ENCODE measurements at regions not wholly inside any gene's neighbourhood (a gene's known extent, or its start where the extent isn't known, plus 50 kb on each side); places are given as distances from the start of the nearest gene placed in this dataset.

DNA sequence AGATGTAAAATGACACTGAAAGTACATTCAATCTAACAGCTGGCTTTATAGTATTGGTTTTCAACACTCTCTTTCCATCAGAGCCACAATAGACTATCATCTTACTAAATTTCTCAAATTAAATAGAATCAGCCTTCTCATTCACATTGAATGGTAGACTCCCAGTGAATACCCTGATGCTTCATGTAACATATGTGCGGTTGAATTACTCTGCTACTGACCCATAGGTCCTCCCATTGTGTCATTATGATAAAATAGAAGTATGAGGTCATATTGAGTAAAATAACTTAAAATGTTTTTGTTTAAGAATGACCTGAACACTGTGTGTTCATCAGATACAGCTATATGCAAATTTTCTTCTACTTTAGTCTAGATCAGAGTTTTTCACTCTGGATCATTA is 75.9 kb upstream of the ADAMTSL1 start:
- peaks cover 12% of the 10 kb centered on the region for H3K4me1 ChIP-seq (ENCODE audit: control insufficient read depth, insufficient read depth, low read length)
- no peaks in the 10 kb centered on the region for H3K27me3 ChIP-seq (ENCODE audit: control insufficient read depth, insufficient read depth, low read length)
- H3K9ac ChIP-seq (ENCODE audit: low read length): no peak overlapping the region
- no peak overlapping the region for H3K4me3 ChIP-seq (ENCODE audit: low read length)
- H3K36me3 ChIP-seq (ENCODE audit: control insufficient read depth, insufficient read depth, low read length): no peaks in the 10 kb centered on the region
- no peak overlapping the region for H3K27ac ChIP-seq (ENCODE audit: low read depth, low read length)

DNA sequence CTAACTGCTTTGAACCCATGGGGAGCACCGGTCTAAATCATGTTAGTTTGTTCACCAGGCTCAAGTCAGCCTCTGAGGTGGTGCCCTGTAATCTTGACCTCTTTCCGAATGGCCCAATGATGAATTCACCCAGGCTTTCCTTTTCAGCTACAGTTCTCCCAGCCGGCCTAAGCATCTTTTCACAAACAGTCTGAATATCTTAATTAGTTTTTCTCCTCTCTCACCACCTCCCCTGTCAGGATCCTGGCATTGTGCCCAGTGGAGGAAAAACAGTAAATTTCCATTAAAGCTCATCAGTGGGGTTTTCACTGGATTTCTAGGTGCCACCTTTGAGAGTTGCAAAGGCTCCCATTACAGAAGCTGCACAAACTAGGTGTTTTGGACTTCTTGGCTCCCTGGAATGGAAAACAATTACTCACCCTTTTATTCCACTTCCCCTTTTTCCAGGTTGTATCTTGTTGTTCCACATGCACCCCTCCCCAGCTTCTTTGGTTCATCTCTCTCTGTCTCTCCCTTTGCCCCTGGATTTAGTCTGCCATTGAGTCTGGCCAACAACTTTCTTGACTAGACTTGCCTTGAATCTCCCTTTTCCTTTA is 69.4 kb upstream of the ADAMTSL1 start:
- Histone ChIP-seq H3K27ac (ENCODE audit: low read depth, low read length) (no peak overlapping the region), H3K27me3 (ENCODE audit: control insufficient read depth, insufficient read depth, low read length) (no peaks in the 10 kb centered on the region), H3K9ac (ENCODE audit: low read length) (no peak overlapping the region), H3K36me3 (ENCODE audit: control insufficient read depth, insufficient read depth, low read length) (no peaks in the 10 kb centered on the region), H3K4me1 (ENCODE audit: control insufficient read depth, insufficient read depth, low read length) (no peaks in the 10 kb centered on the region), H3K4me3 (ENCODE audit: low read length) (no peak overlapping the region)

GRCh38 chr9:18405240-18405639 is 68.7 kb upstream of the ADAMTSL1 start:
- Histone ChIP-seq H3K4me1 (ENCODE audit: control insufficient read depth, insufficient read depth, low read length) (no peaks in the 10 kb centered on the region), H3K4me3 (ENCODE audit: low read length) (no peak overlapping the region), H3K27ac (ENCODE audit: low read depth, low read length) (no peak overlapping the region), H3K9ac (ENCODE audit: low read length) (no peak overlapping the region), H3K36me3 (ENCODE audit: control insufficient read depth, insufficient read depth, low read length) (no peaks in the 10 kb centered on the region), H3K27me3 (ENCODE audit: control insufficient read depth, insufficient read depth, low read length) (no peaks in the 10 kb centered on the region)

DNA sequence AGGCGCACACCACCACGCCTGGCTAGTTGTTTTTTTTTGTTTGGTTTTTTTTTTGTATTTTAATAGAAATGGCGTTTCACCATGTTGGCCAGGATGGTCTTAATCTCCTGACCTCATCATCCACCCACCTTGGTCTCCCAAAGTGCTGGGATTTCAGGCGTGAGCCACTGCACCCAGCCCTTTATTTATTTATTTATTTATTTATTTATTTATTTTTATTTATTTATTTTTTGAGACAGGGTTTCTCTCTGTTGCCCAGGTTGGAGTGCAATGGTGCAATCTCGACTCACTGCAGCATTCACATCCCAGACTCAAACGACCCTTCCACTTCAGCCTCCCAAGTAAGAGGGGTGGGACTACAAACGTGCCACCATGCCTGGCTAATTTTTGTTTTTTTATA is 63.0 kb upstream of the ADAMTSL1 start:
- Histone ChIP-seq H3K4me3 (ENCODE audit: low read length) (no peak overlapping the region), H3K9ac (ENCODE audit: low read length) (no peak overlapping the region), H3K36me3 (ENCODE audit: control insufficient read depth, insufficient read depth, low read length) (no peaks in the 10 kb centered on the region), H3K27me3 (ENCODE audit: control insufficient read depth, insufficient read depth, low read length) (no peaks in the 10 kb centered on the region), H3K27ac (ENCODE audit: low read depth, low read length) (no peak overlapping the region), H3K4me1 (ENCODE audit: control insufficient read depth, insufficient read depth, low read length) (no peaks in the 10 kb centered on the region)

GRCh38 chr9:18421391-18421790 is 52.6 kb upstream of the ADAMTSL1 start:
- Histone ChIP-seq H3K9ac (ENCODE audit: low read length) (no peak overlapping the region), H3K4me1 (ENCODE audit: control insufficient read depth, insufficient read depth, low read length) (no peaks in the 10 kb centered on the region), H3K36me3 (ENCODE audit: control insufficient read depth, insufficient read depth, low read length) (no peaks in the 10 kb centered on the region), H3K27me3 (ENCODE audit: control insufficient read depth, insufficient read depth, low read length) (no peaks in the 10 kb centered on the region), H3K4me3 (ENCODE audit: low read length) (no peak overlapping the region), H3K27ac (ENCODE audit: low read depth, low read length) (no peak overlapping the region)

- Histone ChIP-seq H3K9ac (ENCODE audit: low read length) (no peak overlapping the region), H3K4me1 (ENCODE audit: control insufficient read depth, insufficient read depth, low read length) (no peaks in the 10 kb centered on the region), H3K4me3 (ENCODE audit: low read length) (no peak overlapping the region), H3K36me3 (ENCODE audit: control insufficient read depth, insufficient read depth, low read length) (no peaks in the 10 kb centered on the region), H3K27me3 (ENCODE audit: control insufficient read depth, insufficient read depth, low read length) (no peaks in the 10 kb centered on the region), H3K27ac (ENCODE audit: low read depth, low read length) (no peak overlapping the region)
Measured at GRCh38 chr9:18422296-18423036, 51.5 kb upstream of the ADAMTSL1 start.

DNA sequence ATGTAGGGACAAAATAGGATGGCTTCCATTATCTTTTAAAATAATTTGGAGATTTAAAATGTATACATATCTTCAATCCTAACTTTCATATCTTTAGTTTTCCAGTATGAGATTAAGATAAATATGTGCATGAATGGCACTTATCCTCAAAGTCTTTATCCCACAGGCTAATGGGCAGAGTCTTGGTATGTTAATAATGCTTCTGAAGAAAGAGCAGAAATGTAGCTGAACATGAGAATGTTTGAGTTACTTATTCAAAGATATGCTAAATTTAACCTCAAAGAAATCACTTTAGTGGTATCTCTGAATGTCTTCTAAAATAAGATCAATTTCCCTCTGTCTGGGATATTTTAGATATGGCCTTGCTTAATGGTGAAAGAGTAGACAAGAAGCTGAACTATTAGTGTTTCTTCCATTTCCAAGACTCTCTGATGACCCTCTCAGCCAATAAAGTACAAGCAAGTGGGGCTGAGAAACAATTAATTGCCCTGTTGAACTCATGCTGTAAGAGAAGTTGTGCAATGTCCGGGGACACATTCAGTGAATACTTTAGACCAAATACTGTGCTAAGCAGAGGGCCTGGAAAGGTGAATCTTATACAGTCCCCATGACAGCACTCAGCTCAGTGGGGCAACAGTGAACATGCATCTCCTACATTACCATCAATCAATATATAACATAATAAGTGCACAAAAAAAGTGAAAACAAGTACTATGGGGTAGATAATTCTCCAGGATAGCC is 50.0 kb upstream of the ADAMTSL1 start:
- no peaks in the 10 kb centered on the region for H3K27me3 ChIP-seq (ENCODE audit: control insufficient read depth, insufficient read depth, low read length)
- H3K36me3 ChIP-seq (ENCODE audit: control insufficient read depth, insufficient read depth, low read length): no peaks in the 10 kb centered on the region
- H3K9ac ChIP-seq (ENCODE audit: low read length): no peak overlapping the region
- peaks cover 4% of the 10 kb centered on the region for H3K4me1 ChIP-seq (ENCODE audit: control insufficient read depth, insufficient read depth, low read length)
- no peak overlapping the region for H3K4me3 ChIP-seq (ENCODE audit: low read length)
- H3K27ac ChIP-seq (ENCODE audit: low read depth, low read length): no peak overlapping the region
